Mesothelial cell of epicardium (in vitro differentiated cells): ENCODE measurements at regions not wholly inside any gene's neighbourhood (a gene's known extent, or its start where the extent isn't known, plus 50 kb on each side); places are given as distances from the start of the nearest gene placed in this dataset.

ENCODE experiments used
- DNase-seq, 2 experiments: peaks; one replicate each; pipeline ENCODE4 v3.0.0; 2021; ENCODE audit warnings: low spot score in 2 of 2; ENCODE audit not compliant: unreplicated experiment in 2 of 2
- H3K27ac Mint-ChIP-seq: 2 replicates; pipeline ENCODE4 v1.8.0; 2021; ENCODE audit warnings: mixed read lengths
- H3K27me3 Mint-ChIP-seq: 2 replicates; pipeline ENCODE4 v1.8.0; 2021; ENCODE audit warnings: low read depth, mixed read lengths
- H3K36me3 Mint-ChIP-seq: 2 replicates; pipeline ENCODE4 v1.8.0; 2021; ENCODE audit warnings: mixed read lengths
- H3K4me1 Mint-ChIP-seq: 2 replicates; pipeline ENCODE4 v1.8.0; 2021; ENCODE audit warnings: mixed read lengths
- H3K4me3 Mint-ChIP-seq: 2 replicates; pipeline ENCODE4 v1.8.0; 2021; ENCODE audit warnings: mild to moderate bottlenecking, moderate library complexity, mixed read lengths
- H3K9me3 Mint-ChIP-seq: 2 replicates; pipeline ENCODE4 v1.8.0; 2021; ENCODE audit warnings: mixed read lengths
- CTCF ChIP-seq: fragments of 200-600 bp; sonication (generic); IDR thresholded peaks from one replicate; pipeline ENCODE4 v1.5.0; 2021; ENCODE audit warnings: antibody characterized with exemption; ENCODE audit not compliant: unreplicated experiment

- Mint-ChIP-seq H3K27ac (no peak overlapping the region), H3K27me3 (peaks cover 3% of the 10 kb centered on the region), H3K4me3 (no peak overlapping the region), H3K4me1 (no peaks in the 10 kb centered on the region), H3K36me3 (no peaks in the 10 kb centered on the region), H3K9me3 (peaks cover 4% of the 10 kb centered on the region)
- no peak for DNase-seq
- TF ChIP-seq CTCF, result no peak
Observed at GRCh38 chr16:49067776-49068175, 213.9 kb downstream of the CBLN1 start.

GRCh38 chr16:49061137-49061714 is 220.4 kb downstream of the CBLN1 start:
- Mint-ChIP-seq H3K27me3 (peaks cover 21% of the 10 kb centered on the region), H3K36me3 (no peaks in the 10 kb centered on the region), H3K4me3 (no peak overlapping the region), H3K9me3 (no peaks in the 10 kb centered on the region), H3K4me1 (no peaks in the 10 kb centered on the region), H3K27ac (no peak overlapping the region)
- TF ChIP-seq CTCF, result no peak
- DNase-seq, result no peak

- peaks cover 24% of the 10 kb centered on the region for H3K27me3 Mint-ChIP-seq
- no peak overlapping the region for H3K27ac Mint-ChIP-seq
- no peaks in the 10 kb centered on the region for H3K36me3 Mint-ChIP-seq
Observed at GRCh38 chr16:49060728-49061127, 220.9 kb downstream of the CBLN1 start.

GRCh38 chr16:49058382-49058781 is 223.3 kb downstream of the CBLN1 start:
- Mint-ChIP-seq H3K4me1 (no peaks in the 10 kb centered on the region), H3K4me3 (no peak overlapping the region)

More at GRCh38 chr16:49060728-49061127, 220.9 kb downstream of the CBLN1 start:
- H3K4me3 Mint-ChIP-seq, result no peak overlapping the region
- DNase-seq, result no peak
- no peaks in the 10 kb centered on the region for H3K9me3 Mint-ChIP-seq
- no peaks in the 10 kb centered on the region for H3K4me1 Mint-ChIP-seq
- no peak for TF ChIP-seq CTCF

GRCh38 chr16:49057936-49058335 is 223.7 kb downstream of the CBLN1 start:
- Mint-ChIP-seq H3K27ac (no peak overlapping the region), H3K4me1 (no peaks in the 10 kb centered on the region), H3K4me3 (no peak overlapping the region), H3K27me3 (peaks cover 23% of the 10 kb centered on the region), H3K9me3 (no peaks in the 10 kb centered on the region), H3K36me3 (no peaks in the 10 kb centered on the region)
- DNase-seq, result no peak
- TF ChIP-seq CTCF, result no peak

More at GRCh38 chr16:49058382-49058781, 223.3 kb downstream of the CBLN1 start:
- no peak for TF ChIP-seq CTCF
- no peak overlapping the region for H3K27ac Mint-ChIP-seq
- no peaks in the 10 kb centered on the region for H3K9me3 Mint-ChIP-seq
- H3K36me3 Mint-ChIP-seq, result no peaks in the 10 kb centered on the region
- DNase-seq, result no peak
- peaks cover 25% of the 10 kb centered on the region for H3K27me3 Mint-ChIP-seq

GRCh38 chr16:49057391-49057790 is 224.2 kb downstream of the CBLN1 start:
- Mint-ChIP-seq H3K36me3 (no peaks in the 10 kb centered on the region), H3K4me1 (no peaks in the 10 kb centered on the region), H3K4me3 (no peak overlapping the region), H3K27me3 (peaks cover 18% of the 10 kb centered on the region), H3K27ac (no peak overlapping the region), H3K9me3 (no peaks in the 10 kb centered on the region)
- no peak for DNase-seq
- TF ChIP-seq CTCF, result no peak
